OCI-LY7 (cell line): ENCODE measurements at regions not wholly inside any gene's neighbourhood (a gene's known extent, or its start where the extent isn't known, plus 50 kb on each side); places are given as distances from the start of the nearest gene placed in this dataset.

ENCODE experiments used
- BruUV-seq: library from RNA; stranded (reverse); fragments of 400-500 nt; replicated peaks from 2 replicates; lab custom pipeline; 2021; lab: Mats Ljungman, UMichigan
- CTCF ChIA-PET: fragments of 300-600 bp; sonication (Branson Sonifier 250); formaldehyde crosslinking; loops from one replicate; lab custom pipeline; 2022; ENCODE audit warnings: antibody characterized with exemption; ENCODE audit not compliant: unreplicated experiment; lab: Charles Lee
- POLR2A ChIA-PET: fragments of 300-600 bp; sonication (Branson Sonifier 250); formaldehyde crosslinking; loops from one replicate; lab custom pipeline; 2022; ENCODE audit warnings: antibody characterized with exemption; lab: Charles Lee
- DNase-seq: peaks from one replicate; pipeline ENCODE4 v3.0.0-alpha.2; 2015; ENCODE audit warnings: low spot score
- H2AFZ ChIP-seq: fragments of 200-600 bp; sonication (generic), shearing (Covaris generic); 2 replicates; pipeline ENCODE4 v1.6.1; 2014; ENCODE audit warnings: mild to moderate bottlenecking, antibody characterized with exemption, low read length, moderate library complexity
- H3K27ac ChIP-seq: fragments of 200-600 bp; sonication (generic); 2 replicates; pipeline ENCODE4 v1.5.1; 2014; ENCODE audit warnings: mixed run types, low read depth, mild to moderate bottlenecking, moderate library complexity, low read length, inconsistent platforms; ENCODE audit not compliant: poor library complexity, severe bottlenecking
- H3K36me3 ChIP-seq: fragments of 200-600 bp; sonication (generic); 2 replicates; pipeline ENCODE4 v1.6.1; 2014; ENCODE audit warnings: mild to moderate bottlenecking, antibody characterized with exemption, low read length, moderate library complexity, mixed read lengths; ENCODE audit not compliant: insufficient read depth
- H3K4me1 ChIP-seq: fragments of 200-600 bp; sonication (generic); 2 replicates; pipeline ENCODE4 v1.5.1; 2014; ENCODE audit warnings: mild to moderate bottlenecking, low read length; ENCODE audit not compliant: insufficient read depth, poor library complexity, severe bottlenecking
- H3K4me2 ChIP-seq: fragments of 200-600 bp; sonication (generic); 2 replicates; pipeline ENCODE4 v1.6.1; 2014; ENCODE audit warnings: mild to moderate bottlenecking, low read length
- H3K4me3 ChIP-seq: fragments of 200-600 bp; sonication (generic); 2 replicates; pipeline ENCODE4 v1.5.1; 2014; ENCODE audit warnings: mild to moderate bottlenecking, low read depth, low read length; ENCODE audit not compliant: poor library complexity, severe bottlenecking
- H3K79me2 ChIP-seq: fragments of 200-600 bp; sonication (generic); 2 replicates; pipeline ENCODE4 v1.6.1; 2016; ENCODE audit warnings: low read depth, mild to moderate bottlenecking, low read length, moderate library complexity, mixed read lengths; ENCODE audit not compliant: insufficient read depth
- H3K9me2 ChIP-seq: fragments of 200-600 bp; sonication (generic); 2 replicates; pipeline ENCODE4 v1.6.1; 2016; ENCODE audit warnings: mild to moderate bottlenecking, low read length, mixed read lengths; ENCODE audit not compliant: insufficient read depth
- H3K9me3 ChIP-seq: fragments of 200-600 bp; sonication (generic); 2 replicates; pipeline ENCODE4 v1.6.1; 2014; ENCODE audit warnings: mild to moderate bottlenecking, mixed run types, low read length, mixed read lengths
- H4K20me1 ChIP-seq: fragments of 200-600 bp; sonication (generic); 2 replicates; pipeline ENCODE4 v1.6.1; 2014; ENCODE audit warnings: mild to moderate bottlenecking, antibody characterized with exemption, low read length, moderate library complexity, mixed read lengths; ENCODE audit not compliant: insufficient read depth
- EZH2phosphoT487 ChIP-seq: fragments of 200-600 bp; sonication (generic); IDR thresholded peaks from 2 replicates; pipeline ENCODE4 v1.6.1; 2018; ENCODE audit warnings: low read depth, borderline replicate concordance, mild to moderate bottlenecking, mixed run types, antibody characterized with exemption, low read length, moderate library complexity, mixed read lengths
- intact Hi-C: fragments of 100-400 bp; cut with micrococcal nuclease; formaldehyde crosslinking; loops from one replicate; pipeline ENCODE4 v1.10.0; 2022; ENCODE audit not compliant: unreplicated experiment
- TF ChIP-seq, protein P1 (sequence below): fragments of 200-600 bp; sonication (generic); conservative IDR thresholded peaks from 2 replicates; pipeline ENCODE4 v1.5.1; 2014; ENCODE audit warnings: mild to moderate bottlenecking, antibody characterized with exemption, low read length, moderate library complexity, mixed read lengths

DNA sequence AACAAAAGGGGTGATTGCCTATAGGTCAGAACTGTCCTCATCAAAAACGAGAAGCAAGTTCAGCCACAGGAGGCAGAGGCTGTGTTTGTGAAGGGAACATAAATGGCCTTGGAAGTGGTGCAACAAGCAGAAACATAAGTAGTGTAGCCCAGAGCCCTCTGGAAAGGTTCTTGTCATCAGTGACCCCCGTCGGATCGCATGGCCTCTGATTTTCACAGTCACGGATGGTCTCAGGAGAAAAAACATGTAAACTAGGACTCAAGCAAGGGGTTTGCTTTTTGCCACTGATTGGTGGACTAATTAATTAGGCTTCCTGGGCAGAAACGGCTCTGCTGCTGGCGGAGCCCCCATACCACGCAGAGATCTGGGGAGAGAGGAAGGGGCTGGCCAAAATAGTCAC lies 496.5 kb upstream of the MKI67 start:
- no peak overlapping the region for H3K4me2 ChIP-seq
- H3K4me3 ChIP-seq: no peak overlapping the region
- TF ChIP-seq EZH2phosphoT487: no peak
- TF ChIP-seq, protein P1, sequence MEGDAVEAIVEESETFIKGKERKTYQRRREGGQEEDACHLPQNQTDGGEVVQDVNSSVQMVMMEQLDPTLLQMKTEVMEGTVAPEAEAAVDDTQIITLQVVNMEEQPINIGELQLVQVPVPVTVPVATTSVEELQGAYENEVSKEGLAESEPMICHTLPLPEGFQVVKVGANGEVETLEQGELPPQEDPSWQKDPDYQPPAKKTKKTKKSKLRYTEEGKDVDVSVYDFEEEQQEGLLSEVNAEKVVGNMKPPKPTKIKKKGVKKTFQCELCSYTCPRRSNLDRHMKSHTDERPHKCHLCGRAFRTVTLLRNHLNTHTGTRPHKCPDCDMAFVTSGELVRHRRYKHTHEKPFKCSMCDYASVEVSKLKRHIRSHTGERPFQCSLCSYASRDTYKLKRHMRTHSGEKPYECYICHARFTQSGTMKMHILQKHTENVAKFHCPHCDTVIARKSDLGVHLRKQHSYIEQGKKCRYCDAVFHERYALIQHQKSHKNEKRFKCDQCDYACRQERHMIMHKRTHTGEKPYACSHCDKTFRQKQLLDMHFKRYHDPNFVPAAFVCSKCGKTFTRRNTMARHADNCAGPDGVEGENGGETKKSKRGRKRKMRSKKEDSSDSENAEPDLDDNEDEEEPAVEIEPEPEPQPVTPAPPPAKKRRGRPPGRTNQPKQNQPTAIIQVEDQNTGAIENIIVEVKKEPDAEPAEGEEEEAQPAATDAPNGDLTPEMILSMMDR: no peak
- BruUV-seq: no TSS peak
- intact Hi-C loops: no loop called here
- POLR2A ChIA-PET: no interaction called here
- no peaks in the 10 kb centered on the region for H4K20me1 ChIP-seq
- no peaks in the 10 kb centered on the region for H3K79me2 ChIP-seq
- no peaks in the 10 kb centered on the region for H3K4me1 ChIP-seq
- no peaks in the 10 kb centered on the region for H3K36me3 ChIP-seq
- DNase-seq: no peak
- H3K27ac ChIP-seq: no peak overlapping the region
- CTCF ChIA-PET: no interaction called here
- no peaks in the 10 kb centered on the region for H3K9me2 ChIP-seq
- no peak overlapping the region for H2AFZ ChIP-seq
- no peaks in the 10 kb centered on the region for H3K9me3 ChIP-seq

DNA sequence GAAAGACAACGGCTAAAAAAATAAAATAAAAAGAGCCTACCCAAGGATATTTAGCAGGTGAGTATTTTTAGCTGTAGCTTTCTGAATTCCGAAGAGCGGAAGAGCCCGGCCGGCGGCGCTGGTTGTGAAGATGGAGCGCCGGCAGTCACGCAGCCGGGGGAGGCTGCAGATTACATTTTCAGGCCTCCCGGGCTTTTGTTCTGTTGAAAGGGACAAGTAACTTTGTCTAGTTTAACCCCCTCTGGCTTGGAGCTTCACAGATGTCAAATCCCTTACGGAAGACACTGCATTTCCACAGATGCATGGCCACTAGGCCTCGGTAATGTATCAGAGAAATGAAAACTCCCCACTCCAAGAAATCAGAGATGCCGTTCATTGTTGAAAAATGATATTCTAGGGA lies 497.6 kb upstream of the MKI67 start:
- Histone ChIP-seq H3K36me3 (no peaks in the 10 kb centered on the region), H3K4me1 (no peaks in the 10 kb centered on the region), H3K9me3 (no peaks in the 10 kb centered on the region), H3K4me2 (no peak overlapping the region), H4K20me1 (no peaks in the 10 kb centered on the region), H3K79me2 (no peaks in the 10 kb centered on the region), H3K9me2 (no peaks in the 10 kb centered on the region), H3K4me3 (no peak overlapping the region), H2AFZ (no peak overlapping the region), H3K27ac (no peak overlapping the region)
- CTCF ChIA-PET: no interaction called here
- POLR2A ChIA-PET: no interaction called here
- TF ChIP-seq, protein P1: no peak
- TF ChIP-seq EZH2phosphoT487: no peak
- intact Hi-C loops: no loop called here
- DNase-seq: no peak
- no TSS peak for BruUV-seq

DNA sequence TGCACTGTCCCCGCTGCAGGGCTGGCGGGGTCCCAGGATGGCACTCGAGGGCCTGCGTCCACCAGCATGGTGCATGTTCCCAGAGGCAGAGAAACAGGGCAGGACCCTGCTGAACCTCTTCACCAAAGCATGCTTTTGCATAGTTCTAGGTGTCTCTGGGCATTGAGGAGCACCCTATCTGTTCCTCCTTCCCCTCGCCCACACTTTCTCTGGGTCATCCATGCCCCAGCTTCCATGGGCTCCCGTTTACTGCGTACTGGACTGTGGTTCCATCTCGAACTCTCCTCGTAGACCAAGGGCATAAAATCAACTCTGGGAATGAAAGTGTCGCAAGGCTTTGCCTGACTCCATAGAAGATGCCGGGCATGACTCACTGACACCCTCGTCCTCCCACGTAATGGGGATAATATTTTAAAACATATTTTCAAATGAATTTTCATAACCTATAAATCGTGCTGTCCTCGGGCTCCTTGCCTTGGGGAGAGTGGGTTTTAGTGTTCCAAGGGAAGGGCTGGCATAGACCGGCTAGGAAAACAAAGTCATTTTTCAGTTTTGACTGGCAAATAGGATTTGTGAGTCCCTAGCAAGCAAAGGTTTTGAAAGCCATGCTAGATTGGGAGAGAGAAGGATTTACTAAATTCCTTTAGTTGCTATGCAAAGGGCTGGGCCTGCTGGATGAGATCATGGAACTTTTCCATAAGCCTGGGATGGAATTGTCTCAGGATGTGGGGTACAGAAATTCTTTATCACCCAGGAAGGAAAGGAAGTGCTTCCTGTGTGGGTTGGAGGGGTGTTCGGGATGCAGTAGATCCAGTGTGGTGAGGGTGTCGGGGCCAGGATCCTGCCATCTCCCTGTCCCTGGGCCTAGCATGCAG lies 498.7 kb upstream of the MKI67 start:
- Histone ChIP-seq H3K27ac (no peak overlapping the region), H3K4me3 (no peak overlapping the region), H3K36me3 (no peaks in the 10 kb centered on the region), H3K9me2 (no peaks in the 10 kb centered on the region), H3K79me2 (no peaks in the 10 kb centered on the region), H3K9me3 (no peaks in the 10 kb centered on the region), H2AFZ (no peak overlapping the region), H3K4me1 (no peaks in the 10 kb centered on the region), H4K20me1 (no peaks in the 10 kb centered on the region), H3K4me2 (no peak overlapping the region)
- no peak for TF ChIP-seq EZH2phosphoT487
- TF ChIP-seq, protein P1: no peak
- no peak for DNase-seq
- no TSS peak for BruUV-seq
- ChIA-PET POLR2A (no interaction called here), CTCF (no interaction called here)
- intact Hi-C loops: no loop called here
